Calu3 (cell line): ENCODE measurements at regions not wholly inside any gene's neighbourhood (a gene's known extent, or its start where the extent isn't known, plus 50 kb on each side); places are given as distances from the start of the nearest gene placed in this dataset.

Experiments
- BruUV-seq: library from RNA; stranded (reverse); fragments of 400-500 nt; replicated peaks from 2 replicates; lab custom pipeline; 2021; lab: Mats Ljungman, UMichigan
- CTCF ChIA-PET: fragments of 300-600 bp; sonication (Branson Sonifier 250); formaldehyde crosslinking; loops from one replicate; lab custom pipeline; 2022; ENCODE audit warnings: antibody characterized with exemption; lab: Charles Lee
- DNase-seq: peaks from one replicate; pipeline ENCODE4 v3.0.0; 2022
- H3K27ac Mint-ChIP-seq: one replicate; pipeline ENCODE4 v1.8.0; 2022; ENCODE audit warnings: mixed read lengths; ENCODE audit not compliant: unreplicated experiment
- H3K27me3 Mint-ChIP-seq: one replicate; pipeline ENCODE4 v1.8.0; 2022; ENCODE audit warnings: mixed read lengths; ENCODE audit not compliant: unreplicated experiment
- H3K36me3 Mint-ChIP-seq: one replicate; pipeline ENCODE4 v1.8.0; 2022; ENCODE audit warnings: mild to moderate bottlenecking, moderate library complexity, mixed read lengths; ENCODE audit not compliant: insufficient read depth, unreplicated experiment
- H3K4me1 Mint-ChIP-seq: one replicate; pipeline ENCODE4 v1.8.0; 2022; ENCODE audit warnings: mild to moderate bottlenecking, low read depth, mixed read lengths; ENCODE audit not compliant: unreplicated experiment
- H3K4me3 Mint-ChIP-seq: one replicate; pipeline ENCODE4 v1.8.0; 2022; ENCODE audit warnings: mild to moderate bottlenecking, low read depth, moderate library complexity, mixed read lengths; ENCODE audit not compliant: unreplicated experiment
- H3K9me3 Mint-ChIP-seq: one replicate; pipeline ENCODE4 v1.8.0; 2022; ENCODE audit warnings: low read depth, mixed read lengths; ENCODE audit not compliant: unreplicated experiment
- CTCF ChIP-seq: fragments of 200-600 bp; IDR thresholded peaks from one replicate; pipeline ENCODE4 v1.8.0; 2022; ENCODE audit warnings: antibody characterized with exemption; ENCODE audit not compliant: unreplicated experiment
- intact Hi-C: fragments of 100-400 bp; cut with micrococcal nuclease; formaldehyde crosslinking; loops from one replicate; pipeline ENCODE4 v1.10.0; 2022; ENCODE audit not compliant: unreplicated experiment

- intact Hi-C loops = no loop called here
- H3K4me1 Mint-ChIP-seq = no peaks in the 10 kb centered on the region
- no peak for TF ChIP-seq CTCF
- no TSS peak for BruUV-seq
- no peak overlapping the region for H3K4me3 Mint-ChIP-seq
- H3K27me3 Mint-ChIP-seq = no peaks in the 10 kb centered on the region
- no peaks in the 10 kb centered on the region for H3K36me3 Mint-ChIP-seq
- peaks cover 7% of the 10 kb centered on the region for H3K9me3 Mint-ChIP-seq
- CTCF ChIA-PET = no interaction called here
- no peak for DNase-seq
- H3K27ac Mint-ChIP-seq = no peak overlapping the region
These were observed 545.8 kb upstream of the ALCAM start for GRCh38 chr3:104820959-104821358.

DNA sequence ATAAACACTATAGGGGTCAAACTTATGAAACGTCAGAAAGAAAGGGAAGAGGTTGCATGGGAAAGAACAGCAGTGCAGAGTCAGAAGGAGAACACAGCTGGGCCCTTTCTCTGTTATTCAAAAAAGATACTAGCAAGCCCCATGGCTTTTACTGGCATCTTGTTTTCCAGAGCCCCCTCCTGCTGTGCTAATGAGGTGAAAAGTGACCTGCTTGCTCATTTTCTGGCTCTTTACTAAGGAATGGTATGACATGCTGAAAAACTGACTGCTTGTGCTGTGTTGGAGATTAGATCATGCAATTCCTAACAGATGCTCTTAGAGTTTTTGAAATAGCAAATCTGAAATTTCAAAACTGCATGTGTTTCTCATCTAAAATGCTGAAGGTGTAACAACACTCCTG is 541.6 kb upstream of the ALCAM start:
- no peak for DNase-seq
- peaks cover 7% of the 10 kb centered on the region for H3K9me3 Mint-ChIP-seq
- CTCF ChIA-PET = no interaction called here
- intact Hi-C loops = no loop called here
- no peaks in the 10 kb centered on the region for H3K4me1 Mint-ChIP-seq
- BruUV-seq = no TSS peak
- no peaks in the 10 kb centered on the region for H3K27me3 Mint-ChIP-seq
- H3K36me3 Mint-ChIP-seq = no peaks in the 10 kb centered on the region
- no peak overlapping the region for H3K27ac Mint-ChIP-seq
- H3K4me3 Mint-ChIP-seq = no peak overlapping the region
- TF ChIP-seq CTCF = no peak

DNA sequence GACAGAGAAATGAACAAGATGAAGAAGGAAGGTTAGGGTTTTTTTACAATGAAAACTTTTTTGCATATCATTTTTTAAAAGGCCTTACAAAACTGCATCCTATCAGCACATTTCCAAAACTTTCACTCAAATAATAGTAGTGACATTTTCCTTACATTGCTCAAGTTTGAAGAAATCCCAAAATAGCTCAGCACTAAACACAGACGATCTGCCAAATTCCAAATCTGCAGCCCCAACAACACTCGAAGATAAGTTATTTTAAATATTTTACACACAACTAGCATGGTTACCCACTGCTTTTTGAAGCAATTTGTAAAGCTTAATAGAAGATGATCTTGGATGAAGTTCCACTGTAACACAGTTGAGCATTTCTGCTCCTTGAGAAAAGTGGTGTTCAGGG is 535.6 kb upstream of the ALCAM start:
- Mint-ChIP-seq H3K4me3 (no peak overlapping the region), H3K36me3 (no peaks in the 10 kb centered on the region), H3K9me3 (no peaks in the 10 kb centered on the region), H3K4me1 (no peaks in the 10 kb centered on the region), H3K27me3 (no peaks in the 10 kb centered on the region), H3K27ac (no peak overlapping the region)
- CTCF ChIA-PET = no interaction called here
- no peak for TF ChIP-seq CTCF
- DNase-seq = no peak
- BruUV-seq = no TSS peak
- intact Hi-C loops = no loop called here

DNA sequence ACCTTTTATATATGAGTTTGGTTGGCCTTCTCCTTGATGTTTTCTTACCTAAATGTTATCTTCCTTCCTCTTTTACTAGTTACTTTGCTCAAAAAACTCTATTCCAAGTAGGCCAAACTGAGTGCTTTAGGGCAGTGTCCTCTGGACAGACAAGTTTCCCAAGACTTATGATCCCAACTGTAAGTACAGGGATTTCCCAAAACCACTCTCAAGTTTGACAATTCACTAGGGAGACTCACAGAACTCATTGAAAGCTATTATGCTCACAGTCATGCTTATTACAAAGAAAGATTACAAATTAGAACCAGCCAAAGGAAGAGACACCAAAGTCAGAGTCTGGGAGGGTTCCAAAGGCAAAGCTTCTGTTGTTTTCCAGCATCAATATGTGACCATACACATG is 534.2 kb upstream of the ALCAM start:
- no peaks in the 10 kb centered on the region for H3K4me1 Mint-ChIP-seq
- no peak overlapping the region for H3K27ac Mint-ChIP-seq
- no peak overlapping the region for H3K4me3 Mint-ChIP-seq
- BruUV-seq = no TSS peak
- CTCF ChIA-PET = no interaction called here
- no peak for TF ChIP-seq CTCF
- no peak for DNase-seq
- intact Hi-C loops = no loop called here
- H3K27me3 Mint-ChIP-seq = no peaks in the 10 kb centered on the region
- H3K9me3 Mint-ChIP-seq = no peaks in the 10 kb centered on the region
- no peaks in the 10 kb centered on the region for H3K36me3 Mint-ChIP-seq
